Stimulated activated CD4-positive, alpha-beta T cell treated with anti-CD3 and anti-CD28 coated beads, Interleukin-1b, Interleukin-23, amount 100 ng/mL, for 24 hours (primary cell): ENCODE measurements at regions not wholly inside any gene's neighbourhood (a gene's known extent, or its start where the extent isn't known, plus 50 kb on each side); places are given as distances from the start of the nearest gene placed in this dataset.

Source experiments
- DNase-seq, 4 experiments: peaks; one replicate each; pipeline ENCODE4 v3.0.0-alpha.2; 2020; ENCODE audit warnings: low read depth in 4 of 4, low spot score in 1 of 4

DNA sequence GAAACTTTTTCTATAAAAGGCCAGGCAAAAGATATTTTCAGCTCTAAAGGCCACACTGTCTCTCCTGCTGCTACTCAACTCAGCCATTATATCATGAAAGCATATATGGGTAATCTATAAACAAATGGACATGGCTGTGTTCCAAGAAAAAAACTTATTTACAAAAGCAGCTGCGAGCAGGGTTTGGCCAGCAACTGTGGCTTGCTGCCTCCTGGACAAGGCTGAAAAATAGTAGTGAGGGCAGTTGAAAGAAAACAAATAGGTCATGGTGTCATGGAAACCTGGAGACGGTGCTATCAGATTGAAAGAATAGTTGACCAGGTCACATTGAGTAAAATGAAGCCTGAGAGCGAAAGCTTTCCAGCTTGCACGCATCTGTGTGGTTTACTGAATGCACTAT lies 89.2 kb upstream of the LRATD1 start:
- DNase-seq = no peak

DNA sequence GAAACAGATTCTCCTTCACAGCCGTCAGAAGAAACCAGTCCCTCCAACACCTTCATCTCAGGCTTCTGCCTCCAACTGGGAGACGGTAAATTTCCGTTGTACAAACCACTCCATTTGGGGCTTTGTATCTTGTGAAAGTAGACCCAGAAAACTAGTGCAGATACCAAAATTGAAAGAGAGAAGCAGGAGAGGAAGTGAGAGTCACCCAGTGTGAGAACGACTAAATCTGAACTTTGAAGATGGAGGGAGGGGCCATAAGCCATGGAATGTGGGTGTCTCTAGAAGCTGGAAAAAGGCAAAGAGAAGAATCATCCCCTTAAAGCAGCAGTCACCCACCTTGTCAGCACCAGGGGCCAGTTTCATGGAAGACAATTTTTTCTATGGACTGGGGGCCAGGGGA lies 88.3 kb upstream of the LRATD1 start:
- no peak for DNase-seq

DNA sequence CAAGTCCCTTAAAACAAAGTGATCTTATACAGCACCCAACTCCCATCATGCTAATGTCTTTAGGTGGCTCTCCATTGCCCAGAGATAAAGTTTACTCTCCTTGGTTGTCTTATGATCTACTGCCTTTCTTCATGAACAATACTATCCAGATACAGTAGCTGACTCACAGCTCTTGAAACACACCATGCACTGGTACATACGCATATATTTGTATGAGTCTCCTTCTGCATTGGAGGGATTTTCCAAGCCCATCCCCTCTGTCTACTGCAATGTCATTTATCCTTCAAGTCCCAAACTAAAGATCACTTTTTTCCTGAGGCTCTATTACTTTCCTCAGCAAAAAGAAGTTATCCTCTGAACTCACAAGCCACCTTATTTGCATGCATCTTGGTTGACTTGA lies 84.7 kb upstream of the LRATD1 start:
- DNase-seq = no peak

DNA sequence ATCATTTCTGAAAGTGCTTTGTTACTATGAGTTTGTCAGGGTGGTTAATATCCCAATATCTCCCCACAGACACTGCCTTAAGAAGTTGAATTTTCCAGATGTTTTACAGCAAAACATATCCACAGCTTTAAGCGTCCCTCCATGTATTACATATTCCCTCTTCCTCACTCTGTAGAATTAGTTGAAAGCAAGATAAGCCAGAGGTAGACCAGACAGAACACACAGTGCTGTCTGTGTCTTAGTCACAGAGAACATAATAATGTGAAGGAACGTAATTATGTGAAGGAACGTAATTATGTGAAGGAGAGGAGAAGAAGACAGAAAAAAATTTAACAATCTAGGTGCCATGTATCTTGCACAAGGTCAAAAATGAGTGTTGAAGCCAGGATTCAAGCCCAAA lies 81.9 kb upstream of the LRATD1 start:
- DNase-seq = no peak

DNA sequence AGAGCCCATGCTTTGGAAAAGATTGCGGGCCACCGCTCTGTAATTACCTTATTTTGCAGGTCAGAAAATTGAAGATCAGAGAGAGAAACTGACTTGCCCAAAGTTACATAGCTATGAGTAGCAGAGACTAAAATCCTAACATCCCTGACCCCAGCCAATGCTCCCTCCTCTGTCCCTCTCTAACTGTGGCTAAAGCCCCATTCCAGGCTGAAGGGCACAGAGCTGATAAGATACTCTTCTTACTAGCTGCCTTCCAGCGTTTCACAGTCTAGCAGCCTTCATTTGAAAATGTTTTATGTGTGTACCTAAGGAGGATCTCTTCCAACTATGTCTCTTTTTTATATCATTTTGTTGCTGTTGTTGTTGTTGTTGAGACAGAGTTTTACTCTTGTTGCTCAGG lies 81.4 kb upstream of the LRATD1 start:
- DNase-seq = no peak

DNA sequence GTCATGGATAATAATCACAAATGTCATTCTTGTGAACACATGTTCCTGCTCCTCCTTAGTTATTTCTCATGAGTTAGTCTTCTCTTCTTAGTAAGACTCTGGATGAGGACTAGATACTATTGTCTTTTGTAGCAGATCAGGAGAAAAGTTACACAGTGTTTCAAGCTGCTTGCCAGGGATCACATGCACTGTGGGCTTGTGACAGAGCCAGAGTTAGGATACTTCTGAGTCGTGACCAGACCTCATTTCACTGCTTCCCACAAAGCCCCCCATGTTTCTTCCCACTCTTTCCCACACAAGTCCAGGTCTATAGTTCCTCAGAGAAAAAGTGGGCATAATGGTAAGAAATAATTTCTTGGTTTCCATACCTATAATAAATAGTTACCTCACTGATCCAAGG lies 80.2 kb upstream of the LRATD1 start:
- no peak for DNase-seq

DNA sequence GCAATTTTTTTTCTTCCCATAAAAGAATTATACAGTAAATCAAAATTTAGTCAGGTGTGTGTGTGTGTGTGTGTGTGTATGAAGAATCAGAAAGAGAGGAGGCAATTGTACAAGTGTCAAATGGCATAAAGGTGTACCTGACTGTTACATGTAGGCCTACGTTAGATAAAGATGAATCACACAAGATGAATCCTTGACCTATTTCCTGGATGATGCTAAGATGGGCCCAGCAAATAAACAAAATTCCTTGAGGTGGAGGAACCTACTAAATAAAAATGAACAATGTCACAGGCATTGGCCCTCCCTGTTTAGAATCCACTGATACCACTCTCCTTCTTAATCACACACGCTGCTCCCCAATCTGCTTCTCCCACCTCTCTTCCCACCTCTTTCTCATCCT lies 79.7 kb upstream of the LRATD1 start:
- DNase-seq = no peak

DNA sequence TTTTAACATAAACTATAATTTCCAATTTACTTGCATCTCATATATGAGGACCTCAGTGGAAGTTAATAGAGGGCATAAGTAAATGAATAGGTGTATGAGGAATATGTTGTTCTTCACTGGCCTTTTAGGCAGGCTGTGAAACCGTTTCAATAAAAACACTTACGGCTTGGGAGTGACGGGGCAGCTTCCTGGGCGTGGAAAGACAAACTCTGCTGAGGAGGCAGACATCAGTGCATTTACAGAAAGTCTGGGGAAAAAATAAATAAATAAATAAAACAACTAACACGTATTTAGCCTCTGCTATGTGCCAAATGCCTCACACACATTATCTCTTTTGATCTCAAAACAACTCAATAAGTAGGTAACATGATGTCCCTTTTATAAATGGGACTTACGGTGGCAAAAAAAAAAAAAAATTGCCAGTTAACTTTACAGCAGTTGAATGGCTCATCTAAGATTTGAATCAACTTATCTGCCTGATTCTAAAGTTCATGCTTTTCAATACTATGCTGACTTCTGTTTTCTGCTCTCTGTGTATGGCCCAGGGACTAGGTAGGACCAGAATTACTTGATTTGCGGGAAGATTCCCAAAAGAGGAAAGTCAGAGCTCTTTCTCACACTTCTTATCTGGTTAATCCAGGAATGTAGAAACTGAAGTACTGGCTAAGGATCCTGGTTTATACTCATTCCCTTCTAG lies 77.5 kb upstream of the LRATD1 start:
- no peak for DNase-seq

DNA sequence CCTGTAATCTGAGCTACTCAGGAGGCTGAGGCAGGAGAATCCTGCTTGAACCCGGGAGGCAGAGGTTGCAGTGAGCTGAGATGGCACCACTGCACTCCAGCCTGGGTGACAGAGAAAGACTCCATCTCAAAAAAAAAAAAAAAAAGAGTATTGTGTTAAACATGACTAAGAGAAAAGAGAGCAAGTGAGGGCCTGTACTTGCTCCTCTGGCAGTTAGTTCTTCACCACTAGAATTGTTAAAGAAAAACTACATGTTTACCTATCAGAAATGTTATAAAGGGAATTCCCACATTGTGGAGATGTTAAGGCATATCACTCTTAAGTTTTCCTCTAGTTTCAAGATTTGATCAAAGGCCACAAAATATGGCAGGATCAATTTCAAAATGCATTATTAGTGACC lies 75.4 kb upstream of the LRATD1 start:
- no peak for DNase-seq

DNA sequence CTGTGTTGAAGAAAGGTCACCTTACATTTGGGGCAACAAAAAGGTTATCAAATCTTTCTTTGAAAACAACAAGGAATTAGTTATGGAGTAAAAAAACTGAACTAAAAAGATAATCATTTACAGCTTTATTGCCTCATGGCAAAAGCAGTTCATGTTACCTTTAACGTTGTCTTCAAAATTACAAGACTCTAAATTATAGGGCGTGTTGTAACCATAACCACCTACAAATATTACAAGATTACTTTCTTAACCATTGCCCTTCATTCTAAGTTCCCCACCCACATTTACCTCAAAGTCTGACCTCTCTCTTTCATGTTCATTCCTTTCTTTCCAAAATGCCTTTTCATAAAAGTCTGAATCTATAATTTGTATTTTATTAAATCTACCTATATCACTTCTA lies 74.6 kb upstream of the LRATD1 start:
- DNase-seq = no peak

DNA sequence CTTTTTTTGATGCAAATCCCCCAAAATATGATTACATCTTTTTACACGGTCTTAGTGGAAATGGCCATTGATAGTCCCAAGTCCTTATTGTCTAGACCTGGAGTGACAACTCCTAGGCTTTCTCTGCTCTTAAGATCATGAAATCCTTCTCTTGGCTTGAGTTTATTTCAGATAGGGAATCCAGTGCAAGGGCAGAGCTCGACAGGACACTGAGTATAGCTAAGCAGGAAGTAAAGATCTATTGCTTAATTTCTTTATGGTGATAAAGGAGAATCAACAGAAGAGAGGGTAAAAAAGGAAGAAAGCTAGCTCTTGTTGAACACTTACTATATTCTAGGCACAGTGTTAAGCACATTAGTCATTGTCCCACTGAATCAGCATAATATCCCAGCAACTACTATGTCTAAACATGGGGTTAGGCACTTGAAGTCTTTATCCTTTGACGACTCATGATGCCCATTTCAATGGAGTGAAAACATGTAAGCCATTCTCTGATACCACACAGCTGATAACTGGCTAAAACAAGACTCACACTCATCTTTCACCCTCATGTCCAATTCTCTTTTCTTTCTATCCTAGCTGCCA lies 74.1 kb upstream of the LRATD1 start:
- DNase-seq = no peak

DNA sequence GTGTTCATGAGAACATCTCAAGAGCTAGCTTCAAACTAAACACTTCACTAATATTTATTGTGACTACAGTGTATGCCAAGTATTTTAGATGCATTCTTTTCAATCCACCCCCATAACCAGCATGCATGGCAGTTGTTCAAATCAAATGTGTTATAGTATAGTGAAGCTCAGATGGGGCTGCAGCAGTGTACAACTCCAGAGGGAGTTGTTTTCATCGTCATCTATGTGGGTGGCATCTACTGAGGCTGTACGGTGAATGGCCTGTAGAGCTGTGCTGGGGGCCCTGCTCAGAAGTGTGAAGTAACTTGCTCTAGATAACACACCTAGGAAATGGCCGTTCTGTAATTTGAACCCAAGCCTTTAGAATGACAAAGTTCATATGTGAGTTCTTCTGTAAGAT lies 71.8 kb upstream of the LRATD1 start:
- DNase-seq = no peak

DNA sequence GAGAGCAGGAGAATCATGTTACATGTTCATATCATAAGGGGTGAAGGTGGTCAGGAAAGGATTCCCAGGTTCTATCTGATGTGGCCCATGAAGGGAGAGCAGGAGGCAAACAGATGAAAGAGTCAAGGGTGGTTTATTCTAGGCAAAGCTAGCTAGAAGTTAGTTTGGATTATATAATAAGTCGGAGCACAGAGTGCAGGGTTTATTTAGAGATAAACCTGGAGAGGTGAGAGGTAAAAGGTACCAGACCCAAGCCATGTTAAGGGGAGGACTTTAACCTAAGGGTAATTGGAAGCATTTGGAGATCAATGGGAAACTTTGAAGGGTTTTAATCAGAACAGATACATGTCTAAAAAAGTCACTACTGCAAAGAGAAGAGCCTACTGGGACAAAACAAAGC lies 69.2 kb upstream of the LRATD1 start:
- no peak for DNase-seq

DNA sequence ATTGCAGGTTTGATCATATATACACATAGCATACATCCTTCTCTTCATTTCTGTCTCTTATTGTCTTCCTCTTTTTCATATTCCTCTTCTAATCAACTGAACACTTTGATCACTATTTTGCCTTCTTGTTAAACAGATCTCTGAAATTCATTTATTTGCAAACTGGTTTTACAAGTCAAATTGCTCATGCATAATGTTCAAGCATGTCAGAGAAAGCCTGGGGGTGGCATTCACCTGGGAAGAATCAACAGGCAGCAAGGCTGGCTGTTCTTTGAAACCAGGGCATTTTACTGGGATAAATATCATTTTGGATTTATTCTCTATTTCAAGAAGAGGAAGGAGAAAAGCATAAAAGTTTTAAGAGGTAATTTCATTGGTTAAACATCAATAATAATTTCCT lies 66.9 kb upstream of the LRATD1 start:
- DNase-seq = no peak

DNA sequence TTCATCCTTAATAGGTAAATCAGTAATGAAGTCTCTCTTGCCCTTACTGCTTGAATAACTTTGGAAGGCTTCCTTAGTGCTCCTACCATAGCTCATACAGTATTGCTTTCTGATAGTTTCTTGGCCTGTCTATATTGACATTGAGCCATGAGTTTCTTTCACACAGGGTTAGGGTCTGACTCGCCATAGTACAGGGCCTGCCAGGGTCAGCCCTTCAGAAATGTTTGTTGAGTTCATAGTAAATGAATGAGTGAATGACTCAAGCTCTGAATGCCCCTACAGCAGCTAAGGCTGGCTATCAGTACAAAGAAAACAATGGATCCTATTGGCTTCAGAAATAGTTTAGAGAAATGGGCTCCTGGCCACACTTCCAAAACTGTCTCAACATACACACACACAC lies 65.0 kb upstream of the LRATD1 start:
- no peak for DNase-seq

DNA sequence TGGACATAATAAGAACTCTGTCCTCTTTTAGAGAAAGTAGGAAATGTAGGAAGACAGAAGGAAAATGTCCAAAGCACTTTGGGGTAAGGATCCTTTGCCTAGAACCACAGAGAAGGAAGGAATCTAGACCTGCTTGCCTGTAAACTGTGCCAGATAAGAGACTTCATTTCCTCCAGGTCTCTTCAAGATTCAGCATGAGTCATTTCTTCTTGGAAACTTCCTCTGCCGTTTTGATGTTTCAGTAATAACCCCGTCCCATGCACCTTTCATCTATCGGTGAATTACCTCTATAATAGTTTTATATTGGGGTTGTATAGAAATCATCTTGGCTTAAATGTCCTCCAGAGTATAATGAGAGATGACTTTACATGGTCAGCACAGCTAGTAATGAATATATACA lies 63.2 kb upstream of the LRATD1 start:
- no peak for DNase-seq

DNA sequence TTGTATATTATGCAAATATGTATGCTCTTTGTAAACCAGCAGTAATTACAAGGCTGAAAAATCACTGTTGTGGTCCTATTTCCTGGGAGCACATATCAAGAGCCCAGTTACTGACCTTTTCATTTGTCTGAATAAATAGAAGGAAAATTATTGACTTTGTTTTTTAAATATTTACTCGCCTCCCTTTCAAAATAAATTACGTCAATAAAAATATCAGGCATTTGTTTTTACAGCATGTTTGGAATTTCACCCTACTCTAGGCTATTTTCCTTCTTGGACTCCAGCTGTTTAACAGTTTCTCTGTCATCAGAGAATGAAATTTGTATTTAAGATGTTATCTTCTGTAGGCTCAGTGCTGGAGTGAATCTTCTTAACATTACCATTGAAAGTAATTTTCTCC lies 59.9 kb upstream of the LRATD1 start:
- no peak for DNase-seq

DNA sequence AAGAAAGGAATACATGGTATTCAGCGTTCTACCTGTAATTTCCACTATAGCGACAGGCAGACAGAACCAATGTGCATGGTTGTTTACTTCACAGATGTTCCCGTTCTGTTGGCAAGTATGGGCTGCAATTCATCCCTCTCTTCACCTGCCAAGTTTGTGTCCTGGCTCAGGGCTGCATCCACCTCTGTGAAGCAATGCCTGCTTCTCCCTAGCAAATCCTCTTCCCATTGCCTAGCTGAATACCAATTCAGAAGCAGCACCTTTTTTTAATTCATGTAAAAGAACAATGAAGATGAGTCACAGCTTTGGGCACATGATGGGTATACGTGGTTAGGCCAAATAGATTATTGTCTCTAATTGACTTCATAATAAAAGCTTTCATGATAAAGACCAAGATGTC lies 54.7 kb upstream of the LRATD1 start:
- DNase-seq = no peak
